SK-N-SH treated with all-trans-retinoic acid at 6 μM for 48 hours (cell line): ENCODE measurements at regions not wholly inside any gene's neighbourhood (a gene's known extent, or its start where the extent isn't known, plus 50 kb on each side); places are given as distances from the start of the nearest gene placed in this dataset.

Source experiments
- ATAC-seq: fragments of 200-7000 bp; cut with Tn5 transposase; 3 replicates; pipeline ENCODE4 v1.9.1; 2020; ENCODE audit warnings: mild to moderate bottlenecking, moderate library complexity
- ARNTL ChIP-seq: fragments of 450-650 bp; formaldehyde crosslinking; IDR thresholded peaks from 2 replicates; pipeline ENCODE4 v1.5.0; 2020; ENCODE audit warnings: low read depth, mild to moderate bottlenecking, moderate library complexity, borderline replicate concordance
- CSDC2 ChIP-seq: fragments of 250-450 bp; sonication (Bioruptor Pico); IDR thresholded peaks from 2 replicates; pipeline ENCODE4 v1.5.0; 2020; ENCODE audit warnings: mild to moderate bottlenecking, moderate library complexity
- ESRRG ChIP-seq: fragments of 250-450 bp; sonication (Bioruptor Pico); IDR thresholded peaks from 2 replicates; pipeline ENCODE4 v1.6.1; 2021; ENCODE audit warnings: mild to moderate bottlenecking
- GLIS3 ChIP-seq: fragments of 250-450 bp; sonication (Bioruptor Pico); IDR thresholded peaks from 2 replicates; pipeline ENCODE4 v1.5.0; 2020; ENCODE audit warnings: mild to moderate bottlenecking, moderate library complexity
- ISL1 ChIP-seq: fragments of 250-450 bp; sonication (Bioruptor Pico); IDR thresholded peaks from 2 replicates; pipeline ENCODE4 v2.1.2; 2022; ENCODE audit warnings: mild to moderate bottlenecking, moderate library complexity
- OSR1 ChIP-seq: fragments of 250-450 bp; sonication (Bioruptor Pico); IDR thresholded peaks from 2 replicates; pipeline ENCODE4 v1.8.0; 2022; ENCODE audit warnings: moderate library complexity, mild to moderate bottlenecking, inconsistent platforms
- PPARA ChIP-seq: fragments of 250-450 bp; sonication (Bioruptor Pico); IDR thresholded peaks from 2 replicates; pipeline ENCODE4 v1.5.0; 2020; ENCODE audit warnings: mild to moderate bottlenecking, borderline replicate concordance
- RARB ChIP-seq: fragments of 250-450 bp; sonication (Bioruptor Pico); IDR thresholded peaks from 2 replicates; pipeline ENCODE4 v1.8.0; 2021; ENCODE audit warnings: mild to moderate bottlenecking, moderate library complexity
- SNAI2 ChIP-seq: fragments of 250-450 bp; sonication (Bioruptor Pico); IDR thresholded peaks from 2 replicates; pipeline ENCODE4 v1.5.0; 2020; ENCODE audit warnings: mild to moderate bottlenecking, moderate library complexity
- TCF4 ChIP-seq: fragments of 250-450 bp; sonication (Bioruptor Pico); IDR thresholded peaks from 2 replicates; pipeline ENCODE4 v1.8.0; 2021; ENCODE audit warnings: mild to moderate bottlenecking, moderate library complexity, borderline replicate concordance
- TOX ChIP-seq: fragments of 250-450 bp; sonication (Bioruptor Pico); IDR thresholded peaks from 2 replicates; pipeline ENCODE4 v1.8.0; 2021; ENCODE audit warnings: mild to moderate bottlenecking, moderate library complexity, borderline replicate concordance
- ZC3H10 ChIP-seq: fragments of 250-450 bp; sonication (Bioruptor Pico); IDR thresholded peaks from 2 replicates; pipeline ENCODE4 v1.5.1; 2021; ENCODE audit warnings: mild to moderate bottlenecking, moderate library complexity
- ZFP3 ChIP-seq: fragments of 250-450 bp; sonication (Bioruptor Pico); IDR thresholded peaks from 2 replicates; pipeline ENCODE4 v1.5.0; 2020; ENCODE audit warnings: mild to moderate bottlenecking, moderate library complexity
- ZNF565 ChIP-seq: fragments of 450-650 bp; formaldehyde crosslinking; conservative IDR thresholded peaks from 2 replicates; pipeline ENCODE4 v1.5.0; 2020; ENCODE audit warnings: low read depth, mild to moderate bottlenecking, moderate library complexity
- TF ChIP-seq, protein P1 (sequence below): fragments of 250-450 bp; sonication (Bioruptor Pico); IDR thresholded peaks from 2 replicates; pipeline ENCODE4 v1.8.0; 2020; ENCODE audit warnings: mild to moderate bottlenecking, moderate library complexity, borderline replicate concordance
- TF ChIP-seq, protein P2 (sequence below): fragments of 250-450 bp; sonication (Bioruptor Pico); IDR thresholded peaks from 2 replicates; pipeline ENCODE4 v1.5.1; 2021; ENCODE audit warnings: mild to moderate bottlenecking, moderate library complexity
- TF ChIP-seq, protein P3 (sequence below): fragments of 250-450 bp; sonication (Bioruptor Pico); IDR thresholded peaks from 2 replicates; pipeline ENCODE4 v1.8.0; 2021; ENCODE audit warnings: low read depth, mild to moderate bottlenecking, moderate library complexity, borderline replicate concordance

DNA sequence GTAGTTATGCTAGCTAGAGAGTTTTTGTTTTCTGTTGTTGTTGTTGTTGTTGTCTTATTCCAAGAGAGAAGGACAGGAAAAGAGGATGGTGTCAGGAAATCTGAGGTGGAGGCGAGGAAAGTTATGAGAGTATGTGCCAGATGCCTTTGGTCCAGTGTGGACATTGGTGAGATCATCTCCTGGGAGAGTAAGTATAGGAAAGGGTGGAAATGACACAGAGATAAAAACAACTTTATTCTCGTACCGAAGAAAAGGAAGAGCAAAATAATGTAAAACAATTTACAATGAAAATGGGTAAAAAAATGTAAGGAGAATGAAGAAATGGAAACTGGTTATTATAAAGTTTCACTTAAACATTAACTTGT lies 97.4 kb upstream of the ADGRL2 start:
- TF ChIP-seq, protein P1, sequence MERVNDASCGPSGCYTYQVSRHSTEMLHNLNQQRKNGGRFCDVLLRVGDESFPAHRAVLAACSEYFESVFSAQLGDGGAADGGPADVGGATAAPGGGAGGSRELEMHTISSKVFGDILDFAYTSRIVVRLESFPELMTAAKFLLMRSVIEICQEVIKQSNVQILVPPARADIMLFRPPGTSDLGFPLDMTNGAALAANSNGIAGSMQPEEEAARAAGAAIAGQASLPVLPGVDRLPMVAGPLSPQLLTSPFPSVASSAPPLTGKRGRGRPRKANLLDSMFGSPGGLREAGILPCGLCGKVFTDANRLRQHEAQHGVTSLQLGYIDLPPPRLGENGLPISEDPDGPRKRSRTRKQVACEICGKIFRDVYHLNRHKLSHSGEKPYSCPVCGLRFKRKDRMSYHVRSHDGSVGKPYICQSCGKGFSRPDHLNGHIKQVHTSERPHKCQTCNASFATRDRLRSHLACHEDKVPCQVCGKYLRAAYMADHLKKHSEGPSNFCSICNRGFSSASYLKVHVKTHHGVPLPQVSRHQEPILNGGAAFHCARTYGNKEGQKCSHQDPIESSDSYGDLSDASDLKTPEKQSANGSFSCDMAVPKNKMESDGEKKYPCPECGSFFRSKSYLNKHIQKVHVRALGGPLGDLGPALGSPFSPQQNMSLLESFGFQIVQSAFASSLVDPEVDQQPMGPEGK (CRISPR knock-in tag), result no peak
- ATAC-seq, result peak; percentile 43; the same call in 2 of the 3 replicates

DNA sequence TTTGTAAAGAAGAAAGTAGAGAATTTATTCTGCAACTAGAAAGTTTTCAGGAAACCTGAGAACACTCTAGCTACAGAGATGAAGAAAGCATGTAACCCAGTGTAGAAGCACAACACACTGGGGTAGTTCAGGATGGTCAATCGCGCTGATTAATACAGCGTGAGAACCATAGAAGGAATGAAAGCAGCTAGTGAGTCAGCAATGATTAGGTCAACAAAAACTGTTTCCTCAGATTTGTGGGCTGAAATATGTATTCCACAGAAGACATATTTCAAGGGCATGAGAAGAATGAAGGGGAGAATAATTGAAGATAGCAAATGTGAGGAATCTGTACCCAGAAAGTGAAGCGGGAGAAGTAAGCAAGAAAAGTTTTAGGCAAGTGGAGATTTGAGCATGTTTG lies 97.8 kb upstream of the ADGRL2 start:
- peak; percentile 79 for ATAC-seq
- TF ChIP-seq RARB (CRISPR knock-in tag), result no peak
- TF ChIP-seq, protein P2, sequence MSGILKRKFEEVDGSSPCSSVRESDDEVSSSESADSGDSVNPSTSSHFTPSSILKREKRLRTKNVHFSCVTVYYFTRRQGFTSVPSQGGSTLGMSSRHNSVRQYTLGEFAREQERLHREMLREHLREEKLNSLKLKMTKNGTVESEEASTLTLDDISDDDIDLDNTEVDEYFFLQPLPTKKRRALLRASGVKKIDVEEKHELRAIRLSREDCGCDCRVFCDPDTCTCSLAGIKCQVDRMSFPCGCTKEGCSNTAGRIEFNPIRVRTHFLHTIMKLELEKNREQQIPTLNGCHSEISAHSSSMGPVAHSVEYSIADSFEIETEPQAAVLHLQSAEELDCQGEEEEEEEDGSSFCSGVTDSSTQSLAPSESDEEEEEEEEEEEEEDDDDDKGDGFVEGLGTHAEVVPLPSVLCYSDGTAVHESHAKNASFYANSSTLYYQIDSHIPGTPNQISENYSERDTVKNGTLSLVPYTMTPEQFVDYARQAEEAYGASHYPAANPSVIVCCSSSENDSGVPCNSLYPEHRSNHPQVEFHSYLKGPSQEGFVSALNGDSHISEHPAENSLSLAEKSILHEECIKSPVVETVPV (CRISPR knock-in tag), result no peak
- TF ChIP-seq, protein P1 (CRISPR knock-in tag), result no peak

DNA sequence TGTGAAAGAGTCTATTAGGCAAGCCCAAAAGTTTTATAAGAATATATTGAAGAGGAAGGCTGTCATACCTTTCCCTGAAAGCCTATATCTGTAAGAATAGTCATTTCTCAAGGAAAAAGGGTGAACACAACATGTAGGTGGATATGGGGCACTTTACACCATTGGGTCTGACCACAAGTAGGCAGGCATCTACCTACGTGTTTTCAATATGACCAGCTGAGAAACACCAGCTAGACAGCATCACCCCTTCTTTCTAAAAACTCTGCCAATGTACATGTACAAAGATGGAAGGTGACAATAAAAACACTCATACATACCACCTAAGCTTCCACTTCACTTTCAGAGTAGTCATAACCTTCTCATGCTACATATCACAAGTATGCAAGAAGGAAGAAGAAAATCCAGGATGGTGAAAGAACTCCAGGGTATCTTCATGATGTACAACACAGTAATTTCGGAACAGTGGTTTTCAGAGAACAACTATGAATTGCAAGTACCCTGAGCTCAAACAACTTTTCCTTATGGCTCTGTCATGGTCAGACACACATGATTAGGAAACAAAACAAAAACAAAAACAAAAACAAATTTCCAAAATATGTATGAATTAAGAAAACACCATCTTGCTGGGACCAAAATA lies 98.5 kb upstream of the ADGRL2 start:
- TF ChIP-seq ZFP3 (CRISPR knock-in tag) (no peak), PPARA (CRISPR knock-in tag) (no peak), TOX (CRISPR knock-in tag) (no peak), OSR1 (no peak), ZC3H10 (CRISPR knock-in tag) (no peak), CSDC2 (no peak), GLIS3 (CRISPR knock-in tag) (no peak), ARNTL (CRISPR knock-in tag) (no peak), ESRRG (no peak), ZNF565 (no peak), RARB (CRISPR knock-in tag) (no peak), TCF4 (CRISPR knock-in tag) (no peak)
- TF ChIP-seq, protein P1 (CRISPR knock-in tag), result no peak
- TF ChIP-seq, protein P3, sequence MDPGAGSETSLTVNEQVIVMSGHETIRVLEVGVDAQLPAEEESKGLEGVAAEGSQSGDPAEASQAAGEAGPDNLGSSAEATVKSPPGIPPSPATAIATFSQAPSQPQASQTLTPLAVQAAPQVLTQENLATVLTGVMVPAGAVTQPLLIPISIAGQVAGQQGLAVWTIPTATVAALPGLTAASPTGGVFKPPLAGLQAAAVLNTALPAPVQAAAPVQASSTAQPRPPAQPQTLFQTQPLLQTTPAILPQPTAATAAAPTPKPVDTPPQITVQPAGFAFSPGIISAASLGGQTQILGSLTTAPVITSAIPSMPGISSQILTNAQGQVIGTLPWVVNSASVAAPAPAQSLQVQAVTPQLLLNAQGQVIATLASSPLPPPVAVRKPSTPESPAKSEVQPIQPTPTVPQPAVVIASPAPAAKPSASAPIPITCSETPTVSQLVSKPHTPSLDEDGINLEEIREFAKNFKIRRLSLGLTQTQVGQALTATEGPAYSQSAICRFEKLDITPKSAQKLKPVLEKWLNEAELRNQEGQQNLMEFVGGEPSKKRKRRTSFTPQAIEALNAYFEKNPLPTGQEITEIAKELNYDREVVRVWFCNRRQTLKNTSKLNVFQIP (CRISPR knock-in tag), result no peak
- TF ChIP-seq, protein P2 (CRISPR knock-in tag), result no peak
- TF ChIP-seq, all 23 proteins: peak for 0
- no peak for ATAC-seq

DNA sequence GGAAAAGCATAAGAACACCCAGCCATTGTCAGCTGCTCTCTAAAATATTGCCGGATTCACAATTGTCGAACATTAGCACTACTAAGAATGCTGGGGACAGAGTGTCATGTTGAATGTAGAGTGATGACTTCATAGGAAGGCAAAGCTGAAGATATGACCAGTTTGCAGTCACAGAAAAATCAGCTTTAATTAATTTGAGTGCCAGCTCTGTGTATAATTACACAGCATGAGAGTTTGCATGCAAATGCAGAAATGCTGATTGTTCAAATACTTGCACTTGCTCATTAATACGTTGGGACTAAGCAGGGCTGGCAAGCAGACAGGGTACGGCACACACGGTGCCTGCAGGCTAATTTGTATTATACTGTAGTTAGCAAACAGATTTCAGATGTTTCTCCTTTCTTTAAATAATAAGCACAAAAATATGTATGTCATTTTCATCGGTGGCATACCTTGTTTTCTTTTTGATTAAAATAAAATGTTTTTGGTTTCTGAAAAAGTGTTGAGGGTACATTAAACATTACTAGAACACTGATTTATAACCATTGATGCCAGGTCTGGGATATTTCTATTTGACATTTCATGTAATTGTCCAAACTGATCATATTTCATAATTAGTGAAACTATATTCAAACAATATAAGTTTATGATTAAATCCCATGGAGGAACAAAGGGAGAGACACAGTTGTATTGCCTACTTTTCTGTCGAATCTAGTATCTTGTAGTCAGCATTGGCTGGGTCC lies 99.8 kb upstream of the ADGRL2 start:
- peak; percentile 29; the same call in 2 of the 3 replicates for ATAC-seq
- TF ChIP-seq ESRRG (no peak), ISL1 (no peak), TOX (CRISPR knock-in tag) (peak; percentile 82), SNAI2 (CRISPR knock-in tag) (no peak), ARNTL (CRISPR knock-in tag) (no peak), CSDC2 (no peak)
- TF ChIP-seq, protein P3 (CRISPR knock-in tag), result peak; percentile 61; the same call in 1 of the 2 replicates
